ENCODE measurements at regions not wholly inside any gene's neighbourhood (a gene's known extent, or its start where the extent isn't known, plus 50 kb on each side); places are given as distances from the start of the nearest gene placed in this dataset.

DNA sequence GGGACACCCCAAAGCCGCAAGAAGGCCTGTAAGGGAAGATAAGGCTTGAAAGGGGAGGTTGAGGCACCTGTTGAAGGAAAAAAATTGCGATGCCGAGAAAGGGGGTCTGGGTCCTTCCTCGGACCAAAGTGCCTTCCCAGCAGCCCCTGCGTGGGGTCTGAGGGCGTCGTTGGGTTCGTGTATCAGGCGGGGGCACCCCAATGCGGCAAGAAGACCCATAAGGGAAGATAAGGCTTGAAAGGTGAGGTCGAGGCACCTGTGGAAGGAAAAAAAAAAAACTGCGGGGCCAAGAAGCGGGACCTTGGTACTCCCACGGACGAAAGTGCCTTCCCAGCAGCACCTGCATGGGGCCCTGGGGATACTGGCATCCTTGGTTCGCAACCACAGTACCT, 277.5 kb downstream of the ALG10 start:
- TF ChIP-seq CTCF (IDR thresholded peaks at IDR 0.05) (no peak), EP300 (IDR thresholded peaks at IDR 0.05) (no peak)
